Right renal cortex interstitium (tissue), 3 donors: ENCODE measurements at regions not wholly inside any gene's neighbourhood (a gene's known extent, or its start where the extent isn't known, plus 50 kb on each side); places are given as distances from the start of the nearest gene placed in this dataset.
A peak's percentile ranks its signal among the peaks of the same experiment; 100 is the strongest.

Source experiments
- DNase-seq, 3 donors: peaks; one replicate each; pipeline ENCODE4 v3.0.0-alpha.2; 2013; ENCODE audit warnings: low read depth in 3 of 3, low spot score in 2 of 3

DNA sequence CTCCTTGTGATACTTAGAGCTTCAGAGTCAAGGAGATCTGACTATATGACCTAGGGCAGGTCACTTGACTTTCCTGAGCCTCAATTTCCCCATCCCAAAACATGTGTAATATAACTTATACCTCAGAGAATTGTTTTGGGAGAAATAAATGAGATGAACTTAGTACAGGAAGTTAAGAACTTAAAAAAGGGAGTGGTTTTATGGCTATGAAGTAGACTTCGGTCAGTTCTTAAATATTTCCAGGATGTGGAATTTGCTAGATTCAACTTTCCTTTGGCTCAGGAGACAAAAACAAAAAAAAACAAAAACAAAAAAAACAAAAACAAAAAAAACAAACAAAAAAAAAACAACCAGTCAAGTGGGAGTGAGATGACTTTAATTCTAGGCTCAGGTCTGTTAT is 116.7 kb downstream of the EDEM1 start:
- no peak for DNase-seq

GRCh38 chr3:5304789-5305683 is 117.5 kb downstream of the EDEM1 start:
- DNase-seq, result peak in 2 of 3 donors; percentile 25 to 53

DNA sequence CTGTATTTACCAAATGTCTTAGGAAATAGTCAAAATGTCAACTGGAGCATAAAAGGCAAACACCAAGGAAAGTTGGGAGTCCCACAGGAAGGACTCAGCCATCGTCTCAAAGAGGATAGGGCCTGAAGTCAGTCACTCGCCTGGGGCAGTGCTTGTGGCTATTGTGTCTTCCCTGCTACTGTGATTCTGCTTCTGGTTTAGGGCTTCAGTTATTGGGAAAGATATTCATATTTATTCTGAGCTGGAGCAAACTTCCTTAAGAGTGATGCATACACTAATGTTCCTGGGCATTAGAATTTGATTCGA is 118.1 kb downstream of the EDEM1 start:
- no peak for DNase-seq

GRCh38 chr3:5309171-5309570 is 121.7 kb downstream of the EDEM1 start:
- no peak for DNase-seq

- no peak for DNase-seq
Observed at GRCh38 chr3:5309602-5310001, 122.1 kb downstream of the EDEM1 start.

- DNase-seq, result no peak
Observed at GRCh38 chr3:5310509-5310908, 123.0 kb downstream of the EDEM1 start.

DNA sequence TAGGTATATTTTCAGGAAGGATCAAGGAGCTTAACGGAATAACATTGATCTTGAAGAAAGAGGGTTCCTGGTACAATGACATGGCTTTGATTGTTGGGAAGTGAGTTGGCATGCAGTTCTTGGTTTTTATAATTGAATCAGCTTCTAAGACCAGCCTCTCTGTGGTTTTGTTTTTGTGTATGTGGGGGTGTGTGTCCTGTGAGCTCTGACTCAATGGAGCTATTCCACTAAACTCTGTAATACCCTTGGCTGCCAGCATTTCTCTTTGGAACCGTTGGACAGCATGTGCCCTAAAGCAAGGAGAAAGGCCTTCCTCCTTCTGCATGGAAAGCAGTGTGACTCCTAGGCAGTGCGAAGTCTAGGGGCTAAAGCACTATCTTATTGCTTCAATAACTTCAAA is 124.8 kb downstream of the EDEM1 start:
- no peak for DNase-seq

DNA sequence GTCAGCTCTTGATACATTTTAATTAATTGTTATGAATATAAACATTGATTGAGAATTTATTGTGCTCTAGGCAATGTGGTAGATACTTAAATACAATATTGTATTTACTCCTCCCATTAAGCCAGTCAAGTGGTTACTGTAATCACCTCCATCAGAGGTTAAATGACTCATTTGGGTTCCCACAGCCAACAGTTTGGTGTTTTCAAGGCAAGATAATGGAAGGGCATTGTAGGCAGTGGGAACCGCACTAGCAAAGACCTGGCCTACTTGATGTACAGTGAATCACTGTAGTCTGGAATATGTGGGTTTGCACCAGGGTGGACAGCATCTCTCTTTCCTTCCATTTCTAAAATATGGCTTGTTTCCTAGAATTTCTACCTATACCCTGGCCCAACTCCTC is 127.4 kb downstream of the EDEM1 start:
- DNase-seq, result no peak

GRCh38 chr3:5317557-5317956 is 130.1 kb downstream of the EDEM1 start:
- peak in 1 of 3 donors; percentile 34 for DNase-seq

DNA sequence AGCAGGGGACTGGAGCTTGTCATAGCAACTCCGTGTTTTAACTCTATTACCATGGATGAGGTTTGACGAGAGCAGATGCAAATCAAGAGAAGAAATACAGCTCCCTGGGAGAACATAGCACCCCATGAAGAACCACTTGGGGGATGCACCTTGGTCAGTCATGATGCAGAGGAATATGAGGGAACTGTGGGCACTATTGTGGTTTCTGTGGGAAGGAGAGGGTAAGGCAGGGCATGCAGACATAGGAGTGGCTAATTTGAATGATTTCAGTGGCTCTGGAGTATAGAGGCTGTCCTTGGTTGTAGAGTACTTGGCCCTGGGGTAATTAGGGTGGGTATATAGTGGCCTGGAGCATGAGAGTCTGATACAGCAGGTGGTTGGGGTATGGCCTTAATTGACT is 131.9 kb downstream of the EDEM1 start:
- no peak for DNase-seq

DNA sequence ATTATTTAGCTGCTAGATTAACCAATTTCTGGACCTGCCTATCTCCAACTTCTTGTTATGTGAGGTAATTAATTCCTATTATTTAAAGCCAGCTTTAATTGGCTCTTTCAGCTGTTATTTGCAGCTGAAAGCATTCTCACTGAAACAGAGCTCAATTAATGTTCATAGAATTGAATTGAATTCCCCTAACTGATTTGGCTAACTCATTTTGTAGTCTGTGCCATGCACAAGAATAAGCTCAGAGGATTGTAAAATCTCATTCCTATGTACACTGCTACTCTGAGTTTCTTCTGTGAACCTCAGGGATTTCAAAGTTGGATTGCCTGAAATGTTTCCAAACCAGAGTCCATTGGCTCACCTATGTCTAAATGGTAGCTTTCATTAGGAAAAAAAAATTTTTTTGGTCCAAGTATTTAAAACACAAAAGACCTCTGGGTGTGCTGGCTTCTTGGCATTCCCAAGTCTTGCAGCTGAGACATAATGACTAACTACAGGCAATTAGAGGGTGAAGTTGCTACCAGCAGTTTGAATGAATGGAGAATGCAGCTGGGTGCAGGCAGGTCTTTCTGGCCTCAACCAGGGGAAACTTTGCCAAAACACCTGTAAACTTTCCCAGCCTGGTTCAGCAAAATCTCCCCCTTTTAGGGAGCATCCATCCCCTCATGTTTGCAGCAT is 134.3 kb downstream of the EDEM1 start:
- DNase-seq, result no peak

GRCh38 chr3:5324780-5325179 is 137.3 kb downstream of the EDEM1 start:
- DNase-seq, result no peak

- DNase-seq, result no peak
Observed at GRCh38 chr3:5330152-5330810, 142.8 kb downstream of the EDEM1 start.

DNA sequence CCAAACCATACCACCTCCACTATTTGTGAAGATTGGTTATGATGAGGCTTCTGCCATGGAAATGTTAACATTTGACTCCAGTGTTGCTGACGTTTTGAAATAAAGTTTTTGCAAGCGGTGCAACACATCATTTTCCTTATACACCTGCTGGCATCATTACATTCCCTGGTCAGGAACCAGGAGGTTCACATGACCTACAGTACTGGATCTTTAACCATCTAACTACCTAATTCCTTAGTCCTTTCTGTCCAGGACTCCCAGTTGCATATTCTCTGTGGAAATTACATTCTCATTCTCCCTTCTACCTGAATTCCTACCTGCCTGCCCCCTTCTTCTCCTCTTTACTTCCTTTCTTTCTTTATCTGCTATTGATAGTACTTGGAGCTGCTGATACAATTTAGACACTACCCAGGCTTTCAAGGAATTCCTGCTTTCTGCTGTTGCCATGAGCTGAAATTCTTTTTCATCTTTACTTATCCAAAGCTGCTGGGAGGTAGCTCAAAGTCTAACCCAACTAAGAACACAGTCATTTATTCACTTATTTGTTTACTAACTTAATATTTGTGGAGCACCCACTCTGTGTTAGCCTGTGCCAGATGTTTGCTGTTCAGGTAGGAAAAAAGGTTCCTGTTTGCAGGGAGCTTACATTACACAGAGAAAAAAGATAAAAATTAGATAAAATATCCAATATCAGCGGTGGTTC is 144.2 kb downstream of the EDEM1 start:
- no peak for DNase-seq

DNA sequence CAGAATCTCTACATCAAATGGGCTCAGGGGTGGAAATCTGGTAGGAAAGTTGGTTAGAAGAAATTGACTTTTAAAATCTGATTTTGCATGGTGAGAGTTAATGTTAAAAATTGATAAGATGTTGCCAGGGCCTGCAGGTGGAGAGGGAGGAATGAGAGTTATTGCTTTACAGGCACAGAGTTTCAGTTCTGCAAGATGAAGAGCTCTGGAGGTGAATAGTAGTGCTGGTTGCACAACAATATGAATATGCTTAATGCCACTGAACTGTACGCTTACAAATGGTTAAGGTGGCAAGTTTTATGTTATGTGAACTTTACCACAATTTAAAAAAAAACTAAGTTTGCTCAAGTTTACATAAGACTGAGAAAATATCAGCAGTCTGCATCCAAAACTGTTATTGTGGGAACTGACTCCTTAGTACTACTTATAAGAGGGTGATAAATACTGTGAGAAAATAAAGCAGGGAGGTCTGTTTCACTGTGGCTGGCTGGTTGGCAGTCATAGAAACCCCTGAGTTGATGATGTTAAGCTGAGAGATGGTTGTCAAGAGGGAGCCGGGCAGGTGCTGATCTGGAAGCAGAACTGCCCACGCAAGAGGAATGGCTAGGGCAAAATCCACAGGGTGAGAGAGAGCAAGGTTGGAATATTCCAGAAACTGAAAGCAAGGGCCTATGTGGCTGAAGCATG is 144.9 kb downstream of the EDEM1 start:
- DNase-seq, result no peak

DNA sequence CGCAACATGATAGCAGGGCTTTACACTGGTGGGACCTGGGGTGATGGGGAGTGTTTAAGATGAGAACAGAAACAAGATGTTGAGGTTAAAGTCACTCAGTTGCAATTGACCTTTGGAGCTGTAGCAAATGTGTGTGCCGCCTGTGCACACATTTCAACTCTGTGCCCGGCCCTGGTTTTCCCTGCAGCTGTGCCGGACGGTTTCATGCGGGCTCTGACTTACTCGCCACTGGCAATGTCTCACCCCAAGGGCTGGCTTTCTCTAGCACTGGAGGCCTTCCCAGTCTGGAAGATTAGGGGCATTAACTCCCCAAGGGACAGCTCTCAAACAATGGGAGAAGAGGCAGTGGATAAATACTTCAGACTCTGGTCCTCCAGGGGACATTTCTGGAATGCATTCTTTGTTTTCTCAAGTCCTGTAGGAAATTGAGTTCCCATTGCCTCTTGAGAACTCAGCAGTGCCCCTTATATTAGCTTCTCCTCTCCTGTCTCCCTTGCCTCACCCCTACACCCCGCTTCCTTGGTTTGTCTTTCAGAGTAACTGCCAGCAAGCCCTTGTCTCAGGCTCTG is 152.5 kb downstream of the EDEM1 start:
- no peak for DNase-seq

- no peak for DNase-seq
Observed at GRCh38 chr3:5341610-5342009, 154.1 kb downstream of the EDEM1 start.

- no peak for DNase-seq
Observed at GRCh38 chr3:5343459-5343858, 156.0 kb downstream of the EDEM1 start.

DNA sequence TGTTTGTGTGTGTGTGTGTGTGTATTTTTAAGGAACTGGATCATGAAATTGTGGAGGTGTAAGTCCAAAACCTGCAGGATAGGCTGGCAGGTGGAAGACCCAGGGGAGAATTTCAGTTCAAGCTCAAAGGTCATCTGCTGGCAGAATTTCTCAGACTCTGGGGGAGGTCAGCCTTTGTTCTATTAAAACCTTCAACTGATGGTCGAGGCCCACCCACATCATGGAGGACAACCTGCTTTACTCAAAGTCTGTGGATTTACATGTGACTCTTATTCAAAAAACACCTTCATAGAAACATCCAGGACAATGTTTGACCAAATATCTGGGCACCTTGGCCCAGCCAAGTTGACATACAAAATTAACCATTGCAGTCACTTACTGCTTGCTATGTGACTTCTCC is 157.2 kb downstream of the EDEM1 start:
- no peak for DNase-seq

GRCh38 chr3:5347486-5347885 is 160.0 kb downstream of the EDEM1 start:
- no peak for DNase-seq
